Epithelial cell of esophagus (primary cell): ENCODE measurements at regions not wholly inside any gene's neighbourhood (a gene's known extent, or its start where the extent isn't known, plus 50 kb on each side); places are given as distances from the start of the nearest gene placed in this dataset.
A peak's percentile ranks its signal among the peaks of the same experiment; 100 is the strongest.
"Not testable (repeated sequence)": the region's sequence is repeated elsewhere in the genome, so short reads cannot be mapped to it uniquely, and the experiment has no call there.

Experiments
- DNase-seq: peaks from one replicate; pipeline ENCODE4 v3.0.0; 2010; ENCODE audit warnings: low read depth
- H3K4me3 ChIP-seq: 2 replicates; pipeline ENCODE4 v1.5.1; 2011; ENCODE audit warnings: mild to moderate bottlenecking, low read length, control low read depth
- CTCF ChIP-seq: IDR thresholded peaks from 2 replicates; pipeline ENCODE4 v1.5.1; 2011; ENCODE audit warnings: low read depth, mild to moderate bottlenecking, low read length, control low read depth, inconsistent platforms; ENCODE audit not compliant: insufficient read depth; ENCODE audit errors: missing control alignments

- no peak for DNase-seq
- TF ChIP-seq CTCF: no peak
- no peak overlapping the region for H3K4me3 ChIP-seq
Observed at GRCh38 chr9:104999136-104999535, 71.2 kb upstream of the ABCA1 start.

- H3K4me3 ChIP-seq, DNase-seq: not testable (repeated sequence)
Observed at GRCh38 chr9:105000529-105000928, 72.6 kb upstream of the ABCA1 start.

- no peak overlapping the region for H3K4me3 ChIP-seq
- TF ChIP-seq CTCF: no peak
- peak; percentile 54 for DNase-seq
Observed at GRCh38 chr9:105004466-105005090, 76.6 kb upstream of the ABCA1 start.

- no peak for TF ChIP-seq CTCF
- no peak for DNase-seq
- no peak overlapping the region for H3K4me3 ChIP-seq
Observed at GRCh38 chr9:105005186-105005585, 77.2 kb upstream of the ABCA1 start.

- TF ChIP-seq CTCF: no peak
- DNase-seq: no peak
- H3K4me3 ChIP-seq: no peak overlapping the region
Observed at GRCh38 chr9:105006514-105006913, 78.6 kb upstream of the ABCA1 start.

GRCh38 chr9:105007143-105007542, 79.2 kb upstream of the ABCA1 start:
- TF ChIP-seq CTCF: no peak
- H3K4me3 ChIP-seq: no peak overlapping the region
- DNase-seq: peak; percentile 92

- DNase-seq, H3K4me3 ChIP-seq: not testable (repeated sequence)
Observed at GRCh38 chr9:105010089-105010488, 82.1 kb upstream of the ABCA1 start.

- H3K4me3 ChIP-seq: no peak overlapping the region
- no peak for TF ChIP-seq CTCF
- no peak for DNase-seq
Observed at GRCh38 chr9:105021917-105022316, 94.0 kb upstream of the ABCA1 start.

- not testable (repeated sequence) for H3K4me3 ChIP-seq, DNase-seq
Observed at GRCh38 chr9:105022545-105022944, 94.6 kb upstream of the ABCA1 start.
